Fibroblast of peridontal ligament (primary cell): ENCODE measurements at regions not wholly inside any gene's neighbourhood (a gene's known extent, or its start where the extent isn't known, plus 50 kb on each side); places are given as distances from the start of the nearest gene placed in this dataset.

Source experiments
- DNase-seq: peaks from one replicate; pipeline ENCODE4 v3.0.0-alpha.2; 2010; ENCODE audit errors: extremely low read depth

DNA sequence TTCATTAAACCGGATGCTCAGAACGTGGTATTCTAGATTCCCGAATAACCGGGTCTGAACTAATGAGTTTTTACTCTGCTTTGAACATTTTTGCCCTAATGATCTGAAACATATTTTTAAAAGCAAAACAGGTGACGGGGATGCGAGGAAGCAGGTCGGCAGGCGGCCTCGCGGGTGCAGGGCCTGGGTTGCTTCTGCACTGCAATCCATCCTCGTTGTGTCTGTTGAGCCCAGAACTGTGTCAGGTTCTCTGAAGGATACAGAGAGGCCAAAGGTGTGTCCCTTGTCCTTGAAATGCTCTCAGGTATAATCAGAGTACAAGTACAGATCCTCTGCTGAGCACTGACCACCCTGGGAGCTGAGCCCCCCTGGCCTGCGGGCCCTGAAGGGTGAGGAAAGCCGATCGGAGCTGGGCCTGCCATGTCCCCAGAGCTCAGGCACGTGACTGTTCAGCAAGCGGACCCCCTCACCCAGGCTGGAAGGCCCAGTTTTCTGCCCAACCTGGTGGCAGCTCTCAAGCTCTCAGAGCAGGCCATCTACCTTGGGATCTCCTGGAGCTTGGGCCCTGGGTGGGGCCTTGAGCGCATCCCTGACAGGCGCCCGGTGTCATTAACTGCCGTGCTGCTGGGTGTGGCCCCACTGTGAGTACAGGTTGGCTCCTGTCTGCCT is 151.8 kb downstream of the OLFM1 start:
- DNase-seq: no peak

DNA sequence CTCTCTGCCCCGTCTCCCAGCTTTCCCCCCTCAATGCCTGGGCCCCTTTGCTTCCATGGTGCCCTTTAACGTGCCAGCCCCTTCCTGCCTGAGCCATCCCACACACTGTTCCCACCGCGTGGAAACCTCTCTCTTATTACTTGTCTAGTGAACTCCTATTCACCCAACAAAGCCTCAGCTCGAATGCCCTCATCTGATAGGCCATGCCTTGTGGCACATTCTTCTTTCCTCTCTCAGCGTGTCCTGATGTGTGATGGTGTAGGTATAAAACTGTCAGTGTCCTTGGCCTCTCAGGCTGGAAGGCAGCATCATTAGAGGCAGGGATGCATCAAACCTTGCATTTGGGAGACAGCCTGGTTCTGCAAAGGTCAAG is 152.3 kb downstream of the OLFM1 start:
- no peak for DNase-seq

DNA sequence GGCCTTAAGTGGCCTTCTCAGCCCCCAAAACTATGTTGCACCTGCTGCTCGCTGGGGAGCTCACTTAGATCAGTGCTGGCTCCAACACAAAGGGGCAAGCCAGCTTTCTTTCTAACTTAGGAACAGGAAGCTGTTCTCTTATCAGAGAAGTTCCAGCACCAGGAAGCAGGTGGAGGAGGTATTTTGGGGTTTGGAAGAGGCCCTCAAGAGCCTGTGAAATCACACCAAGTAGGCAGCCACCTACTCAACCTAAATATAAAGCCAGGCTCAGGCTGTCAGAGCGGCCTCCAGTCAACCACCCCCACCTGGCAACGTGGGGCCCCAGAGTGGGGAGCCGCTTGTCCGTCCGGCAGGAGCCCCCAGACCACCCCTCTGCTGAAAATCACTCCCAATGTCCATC is 152.8 kb downstream of the OLFM1 start:
- no peak for DNase-seq

DNA sequence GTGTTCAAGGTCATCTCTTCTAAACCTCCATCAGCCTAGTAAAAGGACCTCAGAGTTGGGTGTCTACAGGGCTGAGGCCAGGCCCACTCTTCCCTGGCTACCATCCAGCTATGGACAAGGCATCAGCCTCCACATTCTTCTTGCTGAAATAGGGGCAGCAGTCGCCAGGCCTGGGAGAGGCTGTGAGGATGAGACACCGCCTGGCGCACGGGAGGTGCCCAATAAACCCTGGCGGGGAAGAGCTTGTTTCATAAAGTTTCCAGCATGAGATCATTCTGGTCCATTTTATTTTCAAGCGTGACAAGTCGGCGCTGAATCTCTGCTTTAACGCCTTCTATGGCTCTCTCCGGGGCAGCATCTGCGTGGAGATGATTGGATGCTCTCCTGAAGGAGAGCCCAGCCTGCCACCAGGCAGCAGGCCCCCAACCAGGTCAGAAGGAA is 153.4 kb downstream of the OLFM1 start:
- no peak for DNase-seq

DNA sequence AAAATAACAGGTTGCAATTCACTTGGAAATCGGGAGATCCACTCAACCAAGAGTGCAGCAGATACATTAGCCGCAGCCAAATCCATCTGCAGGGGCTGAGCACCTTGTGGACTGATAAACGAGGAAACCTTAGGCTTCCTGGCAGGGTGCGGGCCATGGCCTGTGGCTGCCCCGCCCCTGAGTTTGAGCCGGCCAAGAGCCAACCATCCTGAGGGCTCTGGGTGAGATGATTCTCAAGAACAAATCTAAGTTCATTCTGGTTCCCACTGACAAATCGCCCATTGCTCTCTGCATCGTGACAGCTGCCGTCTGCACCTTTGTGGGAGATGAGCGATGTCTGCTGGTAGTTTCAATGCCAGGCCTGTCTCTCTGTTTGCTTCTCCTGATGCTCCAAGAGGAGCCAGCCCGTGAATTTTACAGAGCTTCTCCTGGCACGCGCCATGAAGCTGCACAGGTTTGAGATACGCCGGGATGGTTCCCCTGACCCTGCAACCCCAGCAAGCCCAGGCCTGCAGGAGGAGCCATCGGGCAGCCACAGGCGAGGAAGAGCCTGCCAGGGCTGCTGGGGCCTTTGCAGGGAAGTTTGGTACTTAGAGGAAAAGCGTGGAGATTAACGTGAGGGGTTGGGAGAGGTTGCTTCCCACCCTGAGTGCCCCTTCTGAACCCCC is 154.0 kb downstream of the OLFM1 start:
- DNase-seq: no peak

DNA sequence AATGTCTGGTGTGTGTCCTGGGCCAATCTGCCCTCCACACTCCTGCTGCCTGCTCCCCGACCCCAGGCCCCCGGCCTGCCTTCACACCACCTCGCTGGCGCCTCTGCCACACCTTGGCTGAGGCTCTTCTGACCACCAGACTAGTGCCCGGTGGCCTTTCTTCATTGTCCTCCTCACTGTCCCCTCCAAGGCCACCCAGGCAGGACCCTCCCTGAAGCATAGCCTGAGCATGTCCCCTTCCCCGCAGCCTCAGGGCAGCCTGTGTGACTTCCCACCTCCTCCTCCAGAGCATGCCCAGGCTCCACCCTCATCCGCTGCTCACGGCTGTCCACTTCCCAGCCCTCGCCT is 154.6 kb downstream of the OLFM1 start:
- DNase-seq: no peak

DNA sequence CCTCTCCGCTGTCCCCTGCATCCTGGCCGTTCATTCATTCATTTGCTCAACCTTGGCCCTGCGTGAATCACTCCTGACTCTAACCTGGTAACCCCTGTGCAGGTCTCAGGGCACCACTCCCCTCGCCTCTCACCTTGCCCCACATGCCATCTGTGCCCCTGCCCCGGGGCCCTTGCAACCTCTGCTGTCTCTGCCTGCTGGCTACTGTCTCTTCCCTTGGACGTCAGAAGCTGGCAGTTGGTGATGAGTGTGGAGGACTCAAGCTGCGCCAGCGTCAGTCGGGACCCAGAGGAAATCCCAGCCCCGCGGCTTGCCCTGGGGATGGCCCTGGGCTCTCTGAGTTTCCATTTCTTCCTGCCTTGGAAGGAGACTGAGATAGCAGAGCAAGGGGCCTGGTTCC is 154.9 kb downstream of the OLFM1 start:
- no peak for DNase-seq

DNA sequence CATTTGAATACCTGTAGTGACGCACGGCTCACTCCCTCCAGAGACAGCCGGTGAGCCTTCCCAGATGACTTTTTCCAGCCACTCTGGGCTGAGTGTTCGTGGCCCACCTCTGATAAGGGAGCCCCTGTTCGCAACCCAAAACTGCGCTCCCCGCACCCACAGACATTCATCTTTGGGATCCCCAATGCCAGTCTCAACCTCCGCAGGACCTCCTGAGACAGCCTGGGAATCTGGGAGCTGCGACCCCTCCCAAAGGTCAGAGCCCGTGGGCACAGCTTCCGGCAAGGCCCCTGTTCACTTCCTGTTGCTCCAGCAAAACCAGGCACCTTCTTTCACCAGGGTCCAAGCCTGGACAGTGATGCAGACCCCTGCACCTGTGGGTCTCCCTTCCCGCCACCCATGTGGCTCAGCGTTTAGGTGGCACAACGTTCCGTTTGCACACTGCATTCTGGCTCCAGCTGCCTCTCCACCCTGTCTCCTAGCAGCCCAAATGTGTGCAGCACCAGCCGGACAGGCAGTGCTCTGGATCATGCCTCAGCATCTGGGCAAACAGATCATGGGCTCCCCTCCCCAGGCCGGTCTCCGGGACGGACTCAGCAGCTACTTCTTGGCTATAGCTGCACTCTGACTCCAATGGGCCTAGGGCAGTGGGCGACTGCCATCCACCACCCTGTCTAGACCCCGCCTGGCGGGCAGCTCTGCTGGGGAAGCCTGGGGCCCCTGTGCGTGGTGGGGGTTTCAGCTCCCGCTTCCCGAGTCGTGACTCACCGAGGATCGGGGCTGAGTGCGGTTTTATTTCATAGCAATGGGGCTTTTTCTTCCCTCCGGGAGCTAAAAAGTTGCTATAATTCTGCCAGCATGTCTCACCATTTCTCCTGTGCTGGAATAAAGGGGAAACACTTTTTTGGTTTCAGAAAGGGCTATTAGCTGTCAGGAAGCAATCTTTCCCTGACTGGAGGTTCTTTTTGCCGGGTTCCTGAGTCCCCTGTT is 156.0 kb downstream of the OLFM1 start:
- no peak for DNase-seq

DNA sequence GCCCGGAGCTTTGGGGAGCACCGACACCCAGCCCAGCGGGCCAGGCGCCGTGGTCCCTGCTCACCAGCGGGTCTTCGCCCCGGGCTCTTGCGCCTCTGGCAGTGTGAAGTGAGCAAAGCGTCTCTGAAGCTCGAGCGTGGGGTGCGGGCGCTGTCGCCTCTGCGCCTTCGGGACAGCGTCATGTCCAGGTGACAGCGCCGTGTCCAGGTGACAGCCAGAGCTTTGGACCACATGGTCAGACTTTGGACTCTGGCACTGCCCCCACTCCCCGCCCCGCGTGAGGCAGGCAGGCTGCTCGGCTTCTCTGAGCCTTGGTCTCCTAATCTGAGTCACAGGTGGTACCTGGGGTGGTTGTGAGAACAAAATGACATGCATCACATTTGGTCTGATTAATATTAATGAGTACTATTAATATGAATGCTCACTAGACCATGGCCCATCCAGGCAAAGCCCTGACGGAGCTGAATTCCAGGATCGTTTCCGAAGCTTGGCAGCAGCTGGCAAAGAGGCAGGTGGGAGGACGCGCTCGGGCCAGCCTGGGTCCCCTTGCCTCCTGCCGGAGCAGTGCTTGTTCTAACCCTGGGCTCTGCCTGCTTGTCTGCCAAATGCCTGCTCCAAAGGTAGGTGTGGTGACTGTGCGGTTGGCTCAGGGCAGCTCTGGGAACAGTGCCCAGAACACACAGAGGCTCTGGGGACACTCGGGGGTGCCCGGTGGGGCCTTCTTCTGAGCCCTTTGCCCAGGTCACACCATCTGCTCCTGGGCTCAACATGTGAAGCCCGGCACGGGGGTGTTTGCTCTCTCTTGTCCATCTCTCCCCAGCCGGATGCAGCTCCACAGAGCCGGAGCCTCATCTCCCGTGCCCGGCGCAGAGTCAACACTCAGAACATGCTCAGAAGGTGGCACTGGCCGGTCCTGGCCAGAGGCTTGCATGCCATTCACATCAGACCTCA is 157.1 kb downstream of the OLFM1 start:
- DNase-seq: no peak

DNA sequence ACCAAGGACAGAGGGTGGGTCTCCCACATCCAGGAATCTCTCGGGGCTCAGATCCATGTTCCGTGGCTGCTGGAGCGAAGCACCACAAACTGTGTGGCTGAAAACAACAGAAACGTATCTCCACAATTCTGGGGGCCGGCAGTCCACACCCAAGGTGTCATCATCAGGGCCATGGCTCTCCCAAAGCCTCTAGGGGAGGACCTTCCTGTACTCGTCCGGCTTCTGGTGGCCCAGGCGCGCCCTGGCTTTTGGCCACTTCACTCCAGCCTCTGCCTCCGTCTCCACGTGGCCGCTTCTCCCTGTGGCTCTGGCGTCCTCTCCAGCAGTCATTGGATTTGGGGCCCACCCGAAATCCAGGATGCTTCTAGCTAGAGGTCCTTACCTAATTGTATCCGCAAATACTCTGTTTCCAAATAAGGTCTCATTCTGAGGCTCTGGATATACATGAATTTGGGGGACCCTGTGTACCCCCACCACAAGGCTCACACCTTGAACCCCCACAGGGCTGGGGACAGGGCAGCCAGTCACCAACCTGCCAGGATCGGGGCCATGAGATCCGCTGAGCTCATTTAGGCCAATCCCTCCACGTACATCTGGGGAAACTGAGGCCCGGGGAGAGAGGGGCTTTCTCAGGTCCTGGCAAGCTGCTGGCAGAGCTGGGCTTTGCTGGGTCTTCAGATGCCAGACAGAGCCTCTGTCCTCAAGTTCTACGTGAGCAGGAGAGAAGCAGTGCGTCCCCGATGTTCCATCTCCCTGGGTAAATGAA is 158.2 kb downstream of the OLFM1 start:
- no peak for DNase-seq

DNA sequence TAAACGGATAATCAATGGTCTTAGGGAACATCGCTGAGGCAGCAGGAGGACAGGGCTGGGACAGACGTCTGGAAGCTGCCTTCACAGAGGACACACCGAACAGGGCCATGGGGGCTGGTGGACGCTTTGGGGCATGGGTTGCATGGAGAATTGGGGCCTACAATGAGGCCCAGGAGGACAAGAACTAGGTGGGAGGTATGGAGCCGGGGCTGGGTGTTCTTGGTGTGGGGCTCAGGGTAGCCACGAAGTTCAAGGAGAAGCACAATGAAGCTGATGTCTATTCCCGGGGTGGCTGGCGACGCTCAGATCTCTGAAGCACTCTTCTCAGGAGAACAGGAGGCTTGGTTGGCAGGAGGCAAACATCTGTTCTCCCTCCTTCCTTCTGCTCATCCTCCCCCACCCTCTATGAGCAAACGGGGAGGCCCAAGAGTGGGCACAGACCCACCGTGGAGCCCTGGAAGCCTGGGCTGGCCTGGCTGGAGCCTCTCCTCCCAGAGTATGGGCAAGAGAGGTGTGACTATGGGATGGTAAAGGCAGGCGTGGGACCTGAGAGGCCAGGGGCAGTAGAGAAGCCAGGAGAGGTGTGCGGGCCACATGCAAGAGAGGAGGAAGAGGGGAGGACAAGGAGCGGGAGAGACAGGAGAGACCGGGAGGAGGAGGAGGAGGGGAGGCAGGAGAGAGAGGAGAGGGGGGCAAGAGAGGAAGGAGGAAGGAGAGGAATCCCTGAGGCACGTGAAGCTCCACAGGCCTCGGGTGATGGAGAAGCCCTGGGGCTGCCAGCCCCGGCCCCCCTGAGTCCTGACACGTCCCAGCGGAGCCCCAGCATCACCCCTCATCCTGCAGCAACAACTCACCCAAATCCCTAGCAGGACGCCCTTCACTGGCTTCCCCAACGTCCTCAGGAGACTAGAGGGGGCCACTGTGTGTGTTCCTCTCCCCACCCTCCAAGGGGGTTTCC is 159.1 kb downstream of the OLFM1 start:
- DNase-seq: no peak

DNA sequence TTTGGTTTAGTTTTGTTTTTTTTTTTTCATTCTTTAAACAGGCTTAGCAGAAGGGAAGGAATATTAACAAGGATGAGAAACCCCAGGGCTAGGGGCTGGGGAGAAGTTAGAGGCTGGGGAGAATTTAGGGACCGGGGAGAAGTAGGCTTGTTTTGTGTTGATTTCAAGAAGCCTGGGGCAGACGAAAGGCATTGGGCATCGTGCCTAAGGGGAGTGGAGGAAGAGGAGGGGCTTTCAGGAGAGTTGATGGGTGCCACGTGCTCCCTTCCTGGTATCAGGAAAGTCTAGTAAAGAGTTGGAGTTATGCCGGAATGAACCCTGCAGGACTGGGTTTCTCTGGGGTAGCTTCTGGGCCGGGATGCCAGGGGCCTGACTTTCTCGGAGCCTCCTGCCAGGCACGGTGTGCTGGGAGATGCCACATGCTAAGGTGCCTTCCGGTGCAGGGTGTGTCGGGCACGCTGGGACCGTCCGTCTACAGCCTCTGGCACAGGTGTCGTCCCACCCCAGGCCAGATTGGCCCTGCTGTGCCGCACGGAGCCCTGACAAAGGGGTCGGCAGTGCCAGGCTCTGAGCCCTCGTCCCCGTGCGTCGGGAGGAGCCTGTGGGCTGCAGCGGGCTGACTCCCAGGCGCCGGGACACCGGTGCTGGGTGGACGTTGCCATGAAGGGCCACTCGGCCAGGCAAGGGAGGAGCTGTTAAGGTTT is 159.9 kb downstream of the OLFM1 start:
- DNase-seq: no peak

DNA sequence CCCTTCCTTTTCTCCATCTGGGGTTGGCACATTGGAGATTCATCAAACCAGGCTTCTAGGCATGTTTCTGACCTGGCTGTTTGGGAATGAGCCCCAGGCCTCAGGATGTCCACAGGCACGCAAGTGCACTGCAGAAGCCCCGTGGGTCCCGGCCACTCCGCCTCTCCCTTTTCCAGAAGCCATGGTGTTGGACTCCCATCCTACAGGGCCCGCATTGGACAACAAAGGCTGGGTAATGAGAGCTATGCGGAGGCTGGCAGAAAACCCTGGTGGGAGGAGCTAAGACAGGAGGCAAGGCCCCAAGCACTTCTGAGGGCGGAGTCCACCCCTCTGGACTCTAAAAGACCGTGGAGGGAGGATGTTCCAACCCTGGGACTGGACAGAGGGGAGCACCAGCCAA is 160.6 kb downstream of the OLFM1 start:
- no peak for DNase-seq

DNA sequence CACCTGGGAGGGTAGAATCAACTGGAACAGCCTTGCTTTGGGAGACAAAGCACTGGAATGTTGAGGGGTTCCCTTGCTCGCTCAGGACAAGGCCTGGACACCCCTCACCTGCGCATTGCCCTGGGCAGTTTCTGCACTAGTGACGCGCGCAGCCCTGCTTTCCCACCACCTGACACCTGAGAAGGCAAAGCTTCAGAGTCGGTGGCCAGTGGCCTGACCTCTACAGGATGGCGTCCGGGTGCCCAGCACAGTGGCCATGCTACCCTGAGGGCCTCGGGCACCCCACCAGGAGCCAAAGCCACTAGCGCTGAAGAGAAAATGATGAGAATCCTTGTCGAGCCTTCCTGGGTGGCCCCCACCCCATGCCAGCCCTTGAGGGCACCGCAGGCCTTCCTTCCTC is 161.3 kb downstream of the OLFM1 start:
- no peak for DNase-seq

DNA sequence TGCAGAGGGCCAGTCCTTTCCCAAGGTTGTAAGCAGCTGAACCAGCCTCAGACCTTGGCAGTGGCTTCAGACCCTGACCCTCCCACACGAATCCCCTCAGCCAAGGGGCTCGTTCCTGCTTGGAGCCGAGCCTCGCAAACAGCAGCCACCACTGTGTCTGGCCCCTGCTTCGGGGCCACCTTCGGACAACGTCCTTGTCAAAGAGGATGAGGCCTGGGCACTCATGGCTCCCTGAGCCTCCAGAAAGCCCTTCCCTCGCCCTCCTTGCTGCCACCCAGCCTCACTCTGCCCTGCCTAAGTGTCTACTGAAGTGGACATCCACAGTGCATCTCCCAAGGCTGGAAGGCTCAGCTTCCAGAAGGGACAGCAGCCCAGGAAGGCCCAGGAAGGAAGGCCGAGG is 161.7 kb downstream of the OLFM1 start:
- DNase-seq: no peak

DNA sequence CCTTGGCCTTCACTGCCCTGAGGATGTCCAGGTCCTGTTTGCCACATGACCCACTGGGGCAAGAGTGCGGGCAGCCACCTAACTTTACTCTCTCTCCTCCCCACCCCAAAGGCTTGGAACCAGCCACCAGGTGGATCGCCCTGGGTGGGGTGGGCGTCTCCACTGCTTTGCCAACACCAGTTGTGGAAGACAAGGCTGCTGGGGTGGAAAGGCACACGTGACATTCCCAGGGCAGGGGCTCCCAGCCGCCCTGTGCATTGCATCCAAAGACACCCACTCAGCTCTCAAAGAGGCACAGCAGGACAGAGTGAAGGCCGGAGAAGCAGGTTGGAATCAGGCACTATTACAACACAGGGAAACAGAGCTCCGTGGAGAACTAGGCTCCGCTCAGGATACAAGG is 162.2 kb downstream of the OLFM1 start:
- no peak for DNase-seq

DNA sequence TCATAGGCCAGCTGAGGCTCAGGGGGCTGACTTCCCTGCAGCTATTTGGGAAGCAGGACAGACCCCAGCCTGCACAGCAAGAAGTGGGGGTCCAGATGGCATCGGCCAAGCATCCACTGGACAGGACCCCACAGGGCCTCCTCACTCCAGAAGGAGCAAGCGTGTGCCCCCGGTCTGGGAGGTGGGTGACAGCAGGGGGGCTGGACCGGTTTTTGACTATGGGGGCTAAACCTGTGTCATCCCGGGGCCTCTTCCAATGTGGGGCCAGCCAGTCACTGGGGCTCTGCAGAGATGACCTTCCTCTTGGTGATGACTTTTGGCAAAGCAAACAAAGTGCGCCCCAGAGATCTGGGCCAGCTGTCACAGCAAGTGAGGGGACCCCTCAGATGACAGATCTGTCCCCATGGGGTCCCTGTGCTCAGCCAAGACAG is 163.9 kb downstream of the OLFM1 start:
- DNase-seq: no peak

DNA sequence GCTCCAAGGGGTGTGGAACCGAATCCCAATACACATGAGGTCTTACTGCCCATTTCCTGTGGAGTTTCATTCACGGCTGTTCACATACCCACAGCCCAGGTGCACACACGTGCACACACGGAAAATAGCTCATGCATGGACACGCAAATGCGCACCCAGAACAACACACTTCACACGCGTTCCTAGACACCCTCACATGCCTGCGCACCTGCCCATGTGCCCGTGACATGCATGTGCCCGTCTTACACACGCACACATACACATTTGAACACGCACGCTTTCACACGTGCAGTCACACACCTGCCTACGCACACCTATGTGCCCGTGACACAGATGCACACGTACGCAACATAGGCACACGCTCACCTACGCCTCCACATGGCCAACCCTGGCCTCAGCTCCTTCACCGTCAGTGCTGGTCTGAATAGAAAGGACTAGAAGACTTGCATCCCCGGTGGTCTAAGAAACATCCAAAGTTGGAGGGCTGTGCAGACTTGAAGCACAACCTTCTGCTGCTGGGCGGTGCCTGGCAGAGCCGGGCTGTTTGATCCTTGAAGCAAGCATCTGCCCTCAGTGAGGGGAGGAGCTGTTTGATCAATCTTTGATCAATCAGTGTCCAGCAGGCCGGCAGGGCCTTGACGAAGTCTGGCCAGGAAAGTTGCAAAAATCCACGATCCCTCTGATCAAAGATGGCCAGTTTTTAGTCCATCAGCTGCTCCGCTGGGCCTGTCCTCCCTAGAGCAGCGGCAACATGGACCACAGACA is 164.7 kb downstream of the OLFM1 start:
- DNase-seq: no peak
